Myocyte (in vitro differentiated cells): ENCODE measurements at regions not wholly inside any gene's neighbourhood (a gene's known extent, or its start where the extent isn't known, plus 50 kb on each side); places are given as distances from the start of the nearest gene placed in this dataset.
A peak's percentile ranks its signal among the peaks of the same experiment; 100 is the strongest.
"Not testable (repeated sequence)": the region's sequence is repeated elsewhere in the genome, so short reads cannot be mapped to it uniquely, and the experiment has no call there.

ENCODE experiments used
- DNase-seq: peaks from one replicate; pipeline ENCODE4 v3.0.0-alpha.2; 2012; ENCODE audit warnings: low read depth

GRCh38 chr5:136629125-136629792, 263.9 kb upstream of the TRPC7 start:
- DNase-seq = peak; percentile 29

GRCh38 chr5:136626531-136626930, 261.2 kb upstream of the TRPC7 start:
- no peak for DNase-seq

DNA sequence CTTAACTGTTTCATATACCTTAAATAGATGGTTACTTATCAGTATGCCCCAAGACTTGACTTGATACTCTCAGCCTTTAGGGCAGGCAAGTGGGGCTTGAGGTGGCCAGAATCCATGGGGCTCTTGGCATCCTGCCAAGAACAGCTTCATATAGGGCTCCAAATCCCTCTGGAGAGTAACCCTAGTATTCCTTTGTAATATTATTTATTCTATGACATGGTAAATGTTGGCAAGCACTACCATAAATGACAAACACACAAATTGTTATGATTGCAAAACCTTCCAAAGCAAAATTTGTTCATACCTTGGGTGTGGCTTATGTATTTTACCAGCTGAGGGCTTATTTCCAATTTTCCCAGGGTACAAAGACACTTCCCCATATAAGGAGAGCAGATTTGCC, 257.4 kb upstream of the TRPC7 start:
- DNase-seq = no peak

DNA sequence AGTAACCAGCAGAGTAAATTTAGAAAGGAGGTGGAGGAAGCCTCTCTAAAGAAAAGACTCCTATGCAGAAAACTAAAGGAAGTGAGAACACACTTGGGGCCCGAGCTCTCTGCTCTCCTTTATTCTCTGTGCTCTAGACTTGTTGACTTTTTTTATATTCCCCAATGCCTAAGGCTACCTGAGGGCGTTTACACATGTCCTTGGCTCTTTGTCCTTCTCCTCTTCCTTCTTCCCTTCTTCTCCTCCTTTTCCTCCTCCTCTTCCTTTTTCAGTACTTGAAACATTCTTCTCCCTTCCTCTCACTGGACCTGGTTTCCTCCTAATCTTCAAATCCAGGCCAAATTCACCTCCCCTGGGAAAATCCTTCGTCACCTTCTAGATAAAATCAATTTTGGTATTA, 256.4 kb upstream of the TRPC7 start:
- no peak for DNase-seq

DNA sequence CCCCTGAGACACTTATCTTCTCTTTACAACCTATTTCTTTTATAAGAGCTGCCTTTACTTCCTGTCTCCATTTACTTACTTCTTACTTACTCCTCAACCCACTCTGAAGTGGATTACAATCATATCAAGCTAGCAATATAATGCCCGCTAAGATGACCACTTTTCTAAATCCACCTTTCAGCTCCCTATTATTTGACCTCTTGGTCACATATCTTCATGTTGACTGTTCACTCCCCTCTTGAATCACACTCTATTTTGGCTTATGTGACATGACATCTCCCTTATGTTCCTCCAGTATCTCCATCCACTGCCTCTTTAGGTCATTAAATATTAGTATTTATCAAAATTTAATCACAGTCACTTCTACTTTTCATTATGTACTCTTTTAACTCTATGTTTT, 255.3 kb upstream of the TRPC7 start:
- no peak for DNase-seq

- DNase-seq = no peak
Measured at GRCh38 chr5:136620016-136620419, 254.7 kb upstream of the TRPC7 start.

DNA sequence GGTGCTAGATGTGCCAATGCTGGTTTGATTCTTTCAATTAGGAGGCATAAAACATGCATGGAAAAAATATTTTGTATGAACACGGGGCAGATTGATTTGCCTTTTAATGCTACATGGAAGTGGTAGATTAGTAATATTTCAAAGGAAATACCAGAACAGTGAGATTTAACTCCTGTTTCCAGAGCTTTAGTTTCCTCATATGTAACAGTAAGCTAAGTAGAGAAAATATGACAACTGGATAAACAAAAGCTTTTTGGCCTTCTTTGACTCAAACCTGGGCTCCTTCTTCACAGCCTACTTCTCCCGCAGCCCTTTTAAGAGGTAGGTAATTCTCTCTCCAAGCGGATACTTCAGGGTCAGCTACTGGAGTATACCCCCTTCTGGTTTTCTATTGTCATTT, 254.2 kb upstream of the TRPC7 start:
- DNase-seq = no peak

DNA sequence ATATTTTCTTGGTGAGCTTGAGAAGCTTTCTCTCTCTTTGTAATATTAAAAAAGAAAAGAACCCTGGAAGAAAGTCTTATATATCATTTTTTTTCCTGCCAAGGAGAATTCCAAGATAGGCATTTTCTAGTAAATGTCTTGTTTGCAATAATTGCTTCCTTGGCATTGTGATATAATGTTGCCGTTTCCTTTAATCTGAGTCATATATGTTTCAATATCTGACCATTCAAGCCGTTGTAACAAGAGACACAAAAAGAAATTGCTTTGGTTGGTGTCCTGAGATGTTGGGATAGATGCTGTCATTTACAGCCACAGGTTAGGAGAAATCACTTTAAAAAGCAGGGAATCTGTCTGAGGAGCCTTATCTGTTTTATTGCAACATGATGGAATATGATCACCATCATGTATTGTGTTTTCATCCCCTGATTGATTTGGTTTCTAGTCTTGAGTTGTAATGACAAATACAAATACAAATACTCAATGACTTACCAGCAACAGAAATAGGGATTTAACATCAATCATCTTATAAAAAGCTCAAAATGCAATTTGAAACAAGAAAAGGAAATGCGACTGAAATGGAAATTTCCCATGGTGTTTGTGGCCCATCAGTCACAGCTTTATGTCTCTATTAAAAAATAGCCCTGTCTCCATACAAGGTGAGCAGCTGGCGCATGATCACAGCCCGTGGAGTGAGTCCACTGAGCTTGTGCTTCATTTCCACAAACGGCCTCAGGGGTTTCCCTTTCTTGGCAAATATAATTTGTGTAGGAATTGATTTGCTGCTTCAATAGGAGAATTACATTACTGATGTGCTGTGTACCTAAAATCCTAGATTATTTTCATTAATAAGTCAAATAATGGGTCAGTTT, 250.1 kb upstream of the TRPC7 start:
- no peak for DNase-seq

DNA sequence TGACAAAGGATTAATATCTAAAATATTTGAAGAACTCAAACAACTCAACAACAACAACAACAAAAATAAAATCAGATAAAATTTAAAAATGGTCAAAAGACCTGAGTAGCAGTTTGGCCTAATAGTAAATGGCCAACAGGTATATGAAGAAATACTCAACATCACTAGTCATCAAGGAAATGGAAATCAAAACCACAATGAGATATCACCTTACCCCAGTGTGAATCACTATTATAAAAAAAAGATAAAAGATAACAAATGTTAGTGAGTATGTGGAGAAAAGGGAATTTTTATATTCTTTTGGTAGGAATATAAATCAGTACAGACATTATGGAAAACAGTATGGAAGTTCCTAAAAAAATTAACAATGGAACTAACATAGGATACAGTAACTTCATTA, 247.9 kb upstream of the TRPC7 start:
- no peak for DNase-seq

DNA sequence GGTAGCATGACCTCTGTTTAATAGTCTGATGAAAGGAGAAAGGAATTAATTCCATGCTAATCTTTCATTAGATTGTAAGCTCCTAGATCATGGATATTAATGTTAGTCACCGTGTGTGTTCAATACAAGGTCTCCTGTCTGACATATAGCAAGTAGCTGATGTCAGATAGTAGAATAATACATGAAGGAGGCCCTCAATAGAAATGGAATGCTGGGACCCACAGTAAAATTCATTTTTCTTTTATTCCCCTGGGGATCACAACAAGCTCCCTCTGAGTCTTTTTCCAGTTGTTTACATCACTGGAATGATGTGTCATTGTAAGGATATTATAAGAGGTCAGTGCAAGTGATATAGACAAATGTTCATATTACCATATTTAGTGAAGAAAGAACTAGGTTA, 240.3 kb upstream of the TRPC7 start:
- DNase-seq = no peak

GRCh38 chr5:136600306-136600705, 235.0 kb upstream of the TRPC7 start:
- no peak for DNase-seq

DNA sequence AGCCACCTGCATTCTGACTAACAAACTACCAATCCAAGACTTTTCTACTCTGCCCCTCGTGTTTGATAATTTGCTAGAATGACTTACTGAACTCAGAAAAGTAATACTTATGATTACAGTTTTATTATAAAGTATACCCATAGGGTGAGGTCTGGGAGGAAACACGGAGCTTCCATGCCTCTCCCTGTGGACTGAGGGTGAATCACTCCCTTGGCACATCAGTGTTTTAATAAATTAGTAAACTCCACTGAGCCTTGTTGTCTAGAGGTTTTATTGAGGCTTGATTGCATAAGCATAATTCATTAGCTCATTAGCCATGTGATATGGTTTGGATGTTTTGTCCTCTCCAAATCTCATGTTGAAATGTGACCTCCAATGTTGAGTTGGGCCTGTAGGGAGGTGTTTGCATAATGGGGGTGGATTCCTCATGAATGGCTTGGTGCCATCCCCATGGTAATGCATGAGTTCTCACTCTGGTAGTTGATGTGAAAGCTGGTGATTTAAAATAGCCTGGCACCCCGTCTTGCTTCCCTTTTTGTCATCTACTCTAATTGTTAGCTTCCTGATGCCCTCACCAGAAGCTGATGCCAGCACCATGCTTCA, 233.6 kb upstream of the TRPC7 start:
- DNase-seq = no peak

DNA sequence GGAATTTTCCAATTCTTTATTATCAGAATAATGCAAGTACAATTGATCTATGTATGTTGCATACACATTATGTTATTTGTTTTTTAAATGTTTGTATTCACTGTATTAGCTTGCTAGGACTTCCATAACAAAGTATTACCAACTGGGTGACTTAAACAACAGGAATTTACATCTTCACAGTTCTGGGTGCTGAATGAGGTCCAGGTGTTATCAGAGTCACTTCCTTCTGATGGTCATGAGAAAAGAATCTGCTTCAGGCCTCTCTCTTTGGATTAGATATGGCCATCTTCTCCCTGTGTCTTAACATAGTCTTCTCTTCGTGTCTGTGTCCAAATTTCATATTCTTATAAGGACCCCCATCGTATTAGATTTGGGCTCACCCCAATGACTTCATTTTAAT, 229.1 kb upstream of the TRPC7 start:
- DNase-seq = no peak

DNA sequence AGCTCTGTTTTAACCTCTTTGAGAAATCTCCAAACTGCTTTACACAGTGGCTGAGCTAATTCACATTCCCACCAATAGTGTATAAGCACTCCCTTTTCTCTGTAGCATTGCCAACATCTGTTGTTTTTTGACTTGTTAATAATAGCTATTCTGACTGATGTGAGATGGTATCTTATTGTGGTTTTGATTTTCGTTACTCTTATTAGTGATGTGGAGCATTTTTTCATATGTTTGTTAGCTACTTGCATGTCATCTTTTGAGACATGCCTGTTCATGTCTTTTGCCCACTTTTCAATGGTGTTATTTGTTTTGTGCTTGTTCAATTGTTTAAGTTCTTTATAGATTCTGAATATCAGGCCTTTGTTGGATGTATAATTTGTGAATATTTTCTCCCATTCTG, 225.2 kb upstream of the TRPC7 start:
- no peak for DNase-seq

DNA sequence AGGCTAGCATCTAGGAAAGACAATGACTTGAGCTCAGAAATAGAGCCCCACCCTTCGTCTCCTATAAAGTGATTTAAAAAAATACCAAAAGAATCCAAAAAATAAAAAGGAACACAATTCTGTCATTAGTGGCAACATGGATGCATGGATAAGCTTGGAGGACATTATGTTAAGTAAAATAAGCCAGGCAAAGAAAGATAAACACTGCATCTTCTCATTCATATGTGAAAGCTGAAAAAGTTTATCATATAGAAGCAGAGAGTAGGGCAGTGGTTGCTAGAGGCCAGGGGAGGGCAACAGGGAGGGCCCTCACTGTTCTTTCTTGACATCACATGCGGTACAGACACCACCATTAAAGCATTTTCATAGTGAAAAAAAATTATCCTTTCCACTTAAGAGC, 220.9 kb upstream of the TRPC7 start:
- DNase-seq = no peak

GRCh38 chr5:136584474-136584873, 219.1 kb upstream of the TRPC7 start:
- no peak for DNase-seq

DNA sequence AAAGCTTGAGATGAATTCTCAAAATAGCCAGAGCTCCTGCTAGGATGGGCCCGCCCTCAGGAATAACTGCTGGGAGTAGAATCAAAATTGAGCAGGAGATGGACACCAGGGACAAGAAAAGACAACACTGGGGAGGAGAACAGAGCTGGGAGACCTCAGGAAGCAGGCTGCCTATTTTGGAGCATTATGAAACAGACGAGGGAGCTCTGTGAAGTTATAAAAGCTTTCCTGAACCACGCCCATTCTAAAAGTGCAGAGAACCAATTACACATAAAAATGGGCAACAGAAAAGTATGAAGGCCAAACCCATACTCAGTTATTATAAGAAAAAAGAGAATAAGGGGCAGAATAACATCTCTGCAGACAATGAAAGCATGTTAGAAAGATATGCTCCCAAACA, 213.9 kb upstream of the TRPC7 start:
- DNase-seq = no peak

DNA sequence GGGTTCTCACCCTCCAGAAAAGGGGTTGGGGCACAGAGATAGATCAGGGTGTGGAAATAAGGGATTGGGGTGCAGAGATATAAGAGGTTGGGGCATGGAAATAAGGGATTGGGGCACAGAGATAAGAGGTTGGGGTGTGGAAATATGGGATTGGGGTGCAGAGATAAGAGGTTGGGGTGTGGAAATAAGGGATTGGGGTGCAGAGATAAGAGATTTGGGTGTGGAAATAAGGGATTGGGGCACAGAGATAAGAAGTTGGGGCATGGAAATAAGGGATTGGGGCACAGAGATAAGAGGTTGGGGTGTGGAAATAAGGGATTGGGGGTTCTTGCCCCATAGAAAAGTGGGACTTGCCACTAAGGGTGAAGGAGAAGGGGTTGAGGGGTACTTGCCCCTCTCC, 204.5 kb upstream of the TRPC7 start:
- not testable (repeated sequence) for DNase-seq

DNA sequence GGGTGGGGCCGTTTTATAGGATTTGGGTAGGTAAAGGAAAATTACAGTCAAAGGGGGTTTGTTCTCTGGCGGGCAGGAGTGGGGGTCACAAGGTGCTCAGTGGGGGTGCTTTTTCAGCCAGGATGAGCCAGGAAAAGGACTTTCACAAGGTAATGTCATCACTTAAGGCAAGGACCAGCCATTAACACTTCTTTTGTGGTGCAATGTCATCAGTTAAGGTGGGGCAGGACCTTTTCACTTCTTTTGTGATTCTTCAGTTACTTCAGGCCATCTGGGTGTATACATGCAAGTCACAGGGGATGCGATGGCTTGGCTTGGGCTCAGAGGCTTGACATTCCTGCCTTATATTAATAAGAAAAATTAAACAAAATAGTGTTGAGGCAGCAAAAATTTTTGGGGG, 200.1 kb upstream of the TRPC7 start:
- DNase-seq = not testable (repeated sequence)

- not testable (repeated sequence) for DNase-seq
Measured at GRCh38 chr5:136565050-136565449, 199.7 kb upstream of the TRPC7 start.

DNA sequence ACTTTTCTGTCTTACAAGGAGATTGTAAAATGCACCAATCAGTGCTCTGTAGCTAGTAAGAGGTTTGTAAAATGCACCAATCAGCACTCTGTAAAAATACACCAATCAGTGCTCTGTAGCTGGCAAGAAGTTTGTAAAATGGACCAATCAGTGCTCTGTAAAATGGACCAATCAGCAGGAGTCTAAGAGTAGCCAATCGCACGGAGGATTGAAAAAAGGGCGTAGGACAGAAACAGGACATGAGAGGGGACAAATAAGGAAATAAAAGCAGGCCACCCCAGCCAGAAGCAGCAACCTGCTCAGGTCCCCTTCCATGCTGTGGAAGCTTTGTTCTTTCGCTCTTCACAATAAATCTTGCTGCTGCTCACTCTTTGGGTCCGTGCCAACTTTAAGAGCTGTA, 199.1 kb upstream of the TRPC7 start:
- not testable (repeated sequence) for DNase-seq

GRCh38 chr5:136563489-136563888, 198.1 kb upstream of the TRPC7 start:
- no peak for DNase-seq

DNA sequence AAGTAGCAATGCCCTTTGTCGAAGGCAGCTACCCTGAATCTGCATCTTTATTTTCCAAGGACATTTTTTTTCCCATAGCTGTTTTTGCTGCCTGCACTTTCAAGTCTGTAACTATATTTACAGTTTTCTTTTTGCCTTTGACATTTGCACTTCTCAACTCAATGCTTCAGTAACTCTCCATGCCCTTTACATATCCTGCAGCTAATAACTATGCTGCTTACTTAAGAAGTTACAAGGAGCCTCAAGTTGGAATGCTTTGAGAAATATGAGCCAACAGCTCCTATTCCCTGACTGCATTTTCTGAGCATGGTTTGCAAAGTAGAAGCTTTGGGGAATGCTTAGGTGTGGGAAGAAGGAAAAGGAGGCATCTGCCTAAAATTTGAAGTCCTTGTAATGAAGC, 194.8 kb upstream of the TRPC7 start:
- DNase-seq = no peak
